ENCODE measurements at regions not wholly inside any gene's neighbourhood (a gene's known extent, or its start where the extent isn't known, plus 50 kb on each side); places are given as distances from the start of the nearest gene placed in this dataset.
"Not testable (repeated sequence)": the region's sequence is repeated elsewhere in the genome, so short reads cannot be mapped to it uniquely, and the experiment has no call there.

- not testable (repeated sequence) for TF ChIP-seq POLR2A (IDR thresholded peaks at IDR 0.05; ENCODE audit: low read depth); CTCF (IDR thresholded peaks at IDR 0.05)
Measured at GRCh38 chr9:64014386-64015091, 1270.5 kb downstream of the FOXD4L5 start.
